22Rv1 (cell line): ENCODE measurements at regions not wholly inside any gene's neighbourhood (a gene's known extent, or its start where the extent isn't known, plus 50 kb on each side); places are given as distances from the start of the nearest gene placed in this dataset.
"Not testable (repeated sequence)": the region's sequence is repeated elsewhere in the genome, so short reads cannot be mapped to it uniquely, and the experiment has no call there.

Source experiments
- H3K27ac ChIP-seq: fragments of 450-650 bp; 2 replicates; pipeline ENCODE4 v1.5.1; 2017
- ZFX ChIP-seq: fragments of 450-650 bp; IDR thresholded peaks from 2 replicates; pipeline ENCODE4 v1.6.1; 2017; ENCODE audit warnings: antibody characterized with exemption, borderline replicate concordance
- TF ChIP-seq, protein P1 (sequence below): fragments of 450-650 bp; IDR thresholded peaks from 2 replicates; pipeline ENCODE4 v1.5.1; 2017; ENCODE audit warnings: mild to moderate bottlenecking

- no peak for TF ChIP-seq ZFX
- TF ChIP-seq, protein P1, sequence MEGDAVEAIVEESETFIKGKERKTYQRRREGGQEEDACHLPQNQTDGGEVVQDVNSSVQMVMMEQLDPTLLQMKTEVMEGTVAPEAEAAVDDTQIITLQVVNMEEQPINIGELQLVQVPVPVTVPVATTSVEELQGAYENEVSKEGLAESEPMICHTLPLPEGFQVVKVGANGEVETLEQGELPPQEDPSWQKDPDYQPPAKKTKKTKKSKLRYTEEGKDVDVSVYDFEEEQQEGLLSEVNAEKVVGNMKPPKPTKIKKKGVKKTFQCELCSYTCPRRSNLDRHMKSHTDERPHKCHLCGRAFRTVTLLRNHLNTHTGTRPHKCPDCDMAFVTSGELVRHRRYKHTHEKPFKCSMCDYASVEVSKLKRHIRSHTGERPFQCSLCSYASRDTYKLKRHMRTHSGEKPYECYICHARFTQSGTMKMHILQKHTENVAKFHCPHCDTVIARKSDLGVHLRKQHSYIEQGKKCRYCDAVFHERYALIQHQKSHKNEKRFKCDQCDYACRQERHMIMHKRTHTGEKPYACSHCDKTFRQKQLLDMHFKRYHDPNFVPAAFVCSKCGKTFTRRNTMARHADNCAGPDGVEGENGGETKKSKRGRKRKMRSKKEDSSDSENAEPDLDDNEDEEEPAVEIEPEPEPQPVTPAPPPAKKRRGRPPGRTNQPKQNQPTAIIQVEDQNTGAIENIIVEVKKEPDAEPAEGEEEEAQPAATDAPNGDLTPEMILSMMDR = no peak
- H3K27ac ChIP-seq = no peak overlapping the region
Measured at GRCh38 chr3:70486414-70487017, 174.1 kb upstream of the MDFIC2 start.

DNA sequence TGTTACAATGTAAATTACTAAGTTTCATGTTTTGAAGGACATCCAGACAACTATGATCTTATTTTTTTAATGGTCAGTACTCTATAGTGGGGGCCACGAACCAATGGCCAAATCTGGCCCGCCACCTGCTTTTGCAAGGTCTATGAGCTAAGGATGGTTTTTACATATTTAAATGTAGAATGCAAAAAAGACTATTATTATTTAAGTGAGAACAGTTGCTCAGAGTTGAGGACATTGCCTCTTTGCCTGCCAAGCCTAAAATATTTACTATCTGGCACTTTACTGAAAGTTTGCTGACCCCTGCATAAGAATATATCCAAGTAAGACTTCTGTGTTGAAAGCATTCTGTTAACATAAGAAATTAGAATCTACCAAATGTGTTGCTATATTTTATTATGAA, 163.7 kb upstream of the MDFIC2 start:
- H3K27ac ChIP-seq = no peak overlapping the region

GRCh38 chr3:70471464-70472342, 159.3 kb upstream of the MDFIC2 start:
- TF ChIP-seq, protein P1 = no peak
- no peak for TF ChIP-seq ZFX
- no peak overlapping the region for H3K27ac ChIP-seq

More for the DNA sequence above, 163.7 kb upstream of the MDFIC2 start:
- TF ChIP-seq, protein P1 = no peak
- TF ChIP-seq ZFX = no peak

GRCh38 chr3:70466096-70466495, 153.7 kb upstream of the MDFIC2 start:
- no peak for TF ChIP-seq ZFX
- TF ChIP-seq, protein P1 = no peak

DNA sequence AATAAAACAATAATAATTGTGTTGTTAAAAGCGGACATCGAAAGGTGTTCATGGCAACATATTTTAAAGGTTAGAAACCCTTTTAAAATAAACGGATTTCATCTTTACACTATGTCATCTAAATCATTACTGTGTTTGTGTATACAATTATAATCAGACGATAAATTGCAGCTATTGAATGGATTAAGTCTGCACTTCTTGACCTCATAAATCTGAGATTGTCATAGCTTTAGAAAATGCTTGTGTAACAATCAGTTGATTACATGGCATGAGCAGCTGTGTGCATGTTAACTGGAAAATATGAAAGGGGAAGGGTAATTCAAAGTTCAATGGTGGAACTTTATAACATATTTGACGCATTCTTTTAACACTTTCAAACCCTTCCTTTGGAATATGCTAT, 152.4 kb upstream of the MDFIC2 start:
- no peak overlapping the region for H3K27ac ChIP-seq
- no peak for TF ChIP-seq ZFX
- TF ChIP-seq, protein P1 = no peak

More at GRCh38 chr3:70466096-70466495, 153.7 kb upstream of the MDFIC2 start:
- H3K27ac ChIP-seq = no peak overlapping the region

DNA sequence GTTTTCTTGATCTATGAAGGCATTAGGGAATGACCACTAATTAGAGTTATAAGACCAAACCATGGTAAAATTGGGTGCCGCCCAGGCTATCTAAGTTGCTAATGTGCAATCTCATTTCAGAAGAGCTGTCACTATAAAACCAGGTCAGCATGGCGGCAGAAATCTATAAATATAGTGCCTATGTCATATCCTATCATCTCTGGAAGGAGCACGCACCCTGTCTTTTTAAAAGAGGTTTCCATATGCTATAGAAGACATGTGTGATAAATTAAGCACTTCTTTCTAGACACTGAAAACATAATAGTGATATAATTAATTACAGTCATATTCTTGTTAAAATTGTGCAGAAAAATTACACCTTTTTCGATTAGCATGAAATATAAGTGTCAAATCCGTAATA, 152.0 kb upstream of the MDFIC2 start:
- no peak overlapping the region for H3K27ac ChIP-seq
- TF ChIP-seq ZFX = no peak
- TF ChIP-seq, protein P1 = no peak

GRCh38 chr3:70450220-70450619, 137.8 kb upstream of the MDFIC2 start:
- not testable (repeated sequence) for H3K27ac ChIP-seq

DNA sequence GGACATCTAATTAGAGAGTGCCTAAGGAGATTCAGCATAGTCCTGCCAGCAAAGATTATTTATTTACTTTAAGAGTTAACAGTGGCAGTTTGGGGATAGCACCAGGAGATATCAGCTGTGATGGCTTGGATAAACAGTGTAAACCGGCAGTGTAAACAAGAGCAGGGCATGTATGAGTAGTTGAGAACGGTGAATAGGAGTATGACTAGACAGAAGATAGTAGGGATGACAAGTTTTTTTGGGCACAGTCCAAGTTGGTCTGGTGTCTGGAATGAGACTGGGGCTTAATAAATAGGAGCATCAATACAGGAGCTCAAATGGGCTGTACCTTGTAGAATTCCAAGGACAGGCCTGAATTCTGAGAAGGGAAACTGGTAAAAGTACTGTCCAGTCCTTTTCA, 123.0 kb upstream of the MDFIC2 start:
- not testable (repeated sequence) for H3K27ac ChIP-seq
